NCI-H146 (cell line): ENCODE measurements at regions not wholly inside any gene's neighbourhood (a gene's known extent, or its start where the extent isn't known, plus 50 kb on each side); places are given as distances from the start of the nearest gene placed in this dataset.
"Not testable (repeated sequence)": the region's sequence is repeated elsewhere in the genome, so short reads cannot be mapped to it uniquely, and the experiment has no call there.

ENCODE experiments used
- DNase-seq: peaks from one replicate; lab custom pipeline; 2025; lab: John Stamatoyannopoulos, UW

DNA sequence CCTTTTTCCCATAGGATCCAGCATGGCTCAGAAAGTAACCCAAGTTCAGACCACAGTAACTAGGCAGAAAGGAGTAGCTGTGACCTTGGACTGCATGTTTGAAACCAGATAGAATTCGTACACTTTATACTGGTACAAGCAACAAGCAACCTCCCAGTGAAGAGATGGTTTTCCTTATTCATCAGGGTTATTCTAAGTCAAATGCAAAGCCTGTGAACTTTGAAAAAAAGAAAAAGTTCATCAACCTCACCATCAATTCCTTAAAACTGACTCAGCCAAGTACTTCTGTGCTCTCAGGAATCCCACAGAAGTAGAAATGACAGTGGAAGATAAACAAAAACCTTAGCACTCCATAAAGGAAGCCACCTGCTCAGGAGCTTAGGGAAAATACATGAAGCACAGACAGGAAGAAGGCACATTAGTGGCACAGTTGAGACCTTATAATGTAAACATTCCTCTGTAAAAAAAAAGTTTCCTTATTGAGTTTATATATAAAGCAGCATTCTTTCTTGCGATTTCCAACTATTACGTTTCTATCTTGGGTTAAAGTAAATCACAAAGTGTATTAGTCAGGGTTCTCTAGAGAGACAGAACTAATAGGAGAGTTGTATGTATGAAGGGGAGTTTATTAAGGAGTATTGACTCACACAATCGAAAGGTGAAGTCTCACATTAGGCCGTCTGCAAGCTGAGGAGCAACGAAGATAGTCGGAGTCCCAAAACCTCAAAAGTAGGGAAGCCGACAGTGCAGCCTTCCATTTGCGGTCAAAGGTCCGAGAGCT, 398.4 kb downstream of the DAD1 start:
- no peak for DNase-seq

DNA sequence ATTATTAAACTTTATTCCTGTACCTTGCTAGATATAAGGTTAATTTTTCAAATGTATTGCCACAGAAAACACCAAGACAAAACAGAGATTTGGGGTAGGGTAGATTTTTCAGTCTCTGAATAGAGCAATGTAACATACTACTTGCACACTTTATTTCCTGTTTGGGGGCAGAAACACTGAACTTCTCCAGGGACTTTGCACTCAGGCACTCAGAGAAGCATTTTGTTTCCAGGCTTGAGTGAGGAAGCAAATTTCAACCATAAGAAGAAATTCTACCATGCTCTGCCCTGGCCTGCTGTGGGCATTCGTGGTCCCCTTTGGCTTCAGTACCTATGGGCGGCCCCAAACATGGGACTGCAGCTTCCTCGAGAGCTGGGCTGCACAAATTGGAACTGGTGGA, 399.1 kb downstream of the DAD1 start:
- DNase-seq = no peak

- no peak for DNase-seq
Measured at GRCh38 chr14:22188318-22188717, 400.7 kb downstream of the DAD1 start.

GRCh38 chr14:22185789-22186188, 403.2 kb downstream of the DAD1 start:
- DNase-seq = no peak

GRCh38 chr14:22185191-22185590, 403.8 kb downstream of the DAD1 start:
- DNase-seq = no peak

GRCh38 chr14:22184830-22185168, 404.2 kb downstream of the DAD1 start:
- no peak for DNase-seq

DNA sequence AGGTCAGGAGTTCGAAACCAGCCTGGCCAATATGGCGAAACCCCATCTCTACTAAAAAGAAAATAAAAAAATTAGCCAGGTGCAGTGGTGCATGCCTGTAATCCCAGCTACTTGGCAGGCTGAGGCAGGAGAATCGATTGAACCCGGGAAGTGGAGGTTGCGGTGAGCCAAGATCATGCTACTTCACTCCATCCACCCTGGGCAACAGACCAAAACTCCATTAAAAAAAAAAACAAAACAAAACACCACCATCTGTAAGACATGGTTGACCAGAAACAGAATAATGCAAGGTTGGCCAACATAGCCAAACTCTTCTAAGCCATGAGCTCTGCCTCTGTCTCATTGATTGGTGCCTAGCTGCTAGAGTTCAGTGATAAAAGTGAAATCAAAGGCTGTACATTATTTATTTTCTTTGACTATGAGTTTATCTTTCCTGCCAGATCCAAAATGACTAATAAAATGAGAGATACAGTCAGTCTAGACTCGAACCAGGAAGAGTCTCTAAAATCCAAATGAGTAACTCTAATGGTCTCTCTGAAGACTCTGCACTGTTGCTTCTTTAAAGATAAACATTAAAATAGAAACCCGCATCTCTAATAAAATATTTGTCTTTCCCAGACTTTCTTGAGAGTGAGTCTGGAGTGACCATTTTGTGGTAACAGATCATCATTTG, 404.7 kb downstream of the DAD1 start:
- no peak for DNase-seq

DNA sequence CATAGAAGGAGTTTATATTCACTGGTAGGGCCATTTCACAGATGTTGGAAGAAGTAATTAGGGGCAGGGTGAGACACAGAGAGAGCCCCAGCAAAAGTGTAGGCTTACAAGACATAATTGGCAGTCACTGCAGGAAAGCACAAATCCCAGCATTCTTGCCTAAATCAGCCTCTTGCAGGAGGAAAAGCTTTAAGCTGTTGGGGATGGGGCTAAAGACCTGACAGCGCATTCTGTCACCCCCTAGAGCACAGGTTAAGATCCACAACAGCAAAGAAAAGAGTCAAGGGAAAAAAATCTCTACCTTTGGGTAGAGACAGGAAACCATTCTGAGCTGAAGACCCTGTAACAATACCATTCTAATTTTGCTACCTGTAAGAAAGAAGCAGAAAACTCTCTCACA, 409.0 kb downstream of the DAD1 start:
- no peak for DNase-seq

DNA sequence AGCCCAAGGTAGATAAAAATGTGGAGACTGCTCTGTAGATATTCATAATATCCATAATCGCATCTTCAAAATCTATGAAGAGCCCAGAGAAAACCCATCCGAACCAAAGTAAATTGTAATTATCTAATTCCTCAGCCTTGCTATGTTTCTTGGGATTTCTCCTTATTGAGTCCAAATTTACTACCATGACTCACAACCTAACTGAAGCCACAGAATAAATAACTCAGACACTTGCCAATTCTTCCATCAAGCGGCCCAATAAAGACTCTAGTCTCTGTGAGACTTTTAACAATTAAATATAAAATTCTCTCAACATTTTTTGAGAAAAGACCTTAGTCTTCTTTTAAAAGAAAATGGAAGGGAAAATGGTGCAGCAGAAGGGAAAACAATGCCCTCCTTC, 409.8 kb downstream of the DAD1 start:
- DNase-seq = no peak

DNA sequence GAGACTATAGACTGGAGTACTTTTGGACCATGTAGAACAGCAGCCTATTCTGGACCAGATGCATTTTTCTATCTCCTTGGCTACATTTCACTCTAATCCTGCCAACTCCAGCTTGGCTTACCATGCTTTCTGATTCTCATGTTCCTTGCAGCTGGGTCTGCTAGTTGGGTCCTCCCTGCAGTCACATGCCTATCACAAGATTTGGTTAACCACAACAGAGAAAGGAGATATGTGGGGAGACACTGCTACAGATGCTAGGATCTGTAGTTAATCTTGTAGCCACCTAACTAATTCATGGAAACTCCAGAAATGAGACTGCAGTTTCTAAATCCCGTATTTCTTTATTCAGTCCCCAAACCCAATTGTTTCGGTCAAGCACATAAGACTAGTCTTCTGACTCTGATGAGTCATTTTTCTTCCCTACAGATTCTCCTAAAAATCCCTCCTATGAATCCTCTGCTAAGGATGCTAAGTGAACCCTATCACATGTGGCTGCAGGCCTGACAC, 410.6 kb downstream of the DAD1 start:
- DNase-seq = no peak

GRCh38 chr14:22177870-22178269, 411.2 kb downstream of the DAD1 start:
- no peak for DNase-seq

DNA sequence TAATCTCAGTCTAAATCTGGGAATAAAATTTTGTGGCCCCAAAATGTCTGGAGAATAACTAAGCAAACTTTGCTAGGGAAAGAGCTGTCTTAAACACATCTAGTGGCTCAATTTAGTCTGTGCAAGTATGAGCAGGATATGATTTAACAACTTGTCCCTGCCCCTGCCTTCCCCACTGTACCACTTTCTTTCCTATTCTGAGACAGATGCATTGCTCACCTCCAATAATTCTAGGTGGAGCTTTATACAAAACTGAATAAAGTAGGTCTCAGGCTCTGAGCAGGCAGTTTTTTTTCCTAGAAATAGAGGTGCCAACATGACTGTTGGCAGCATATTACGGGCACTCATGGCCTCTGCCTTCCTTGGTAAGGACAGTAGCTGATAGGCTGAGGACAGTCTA, 412.1 kb downstream of the DAD1 start:
- no peak for DNase-seq

DNA sequence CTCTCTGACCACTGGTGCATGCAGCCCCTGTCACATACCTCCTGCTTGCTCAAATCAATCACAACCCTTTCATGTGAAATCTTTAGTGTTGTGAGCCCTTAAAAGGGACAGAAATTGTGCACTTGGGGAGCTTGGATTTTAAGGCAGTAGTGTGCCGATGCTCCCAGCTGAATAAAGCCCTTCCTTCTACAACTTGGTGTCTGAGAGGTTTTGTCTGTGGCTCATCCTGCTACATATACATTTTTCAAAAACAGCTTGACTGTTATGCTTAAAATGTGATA, 413.8 kb downstream of the DAD1 start:
- DNase-seq = not testable (repeated sequence)

DNA sequence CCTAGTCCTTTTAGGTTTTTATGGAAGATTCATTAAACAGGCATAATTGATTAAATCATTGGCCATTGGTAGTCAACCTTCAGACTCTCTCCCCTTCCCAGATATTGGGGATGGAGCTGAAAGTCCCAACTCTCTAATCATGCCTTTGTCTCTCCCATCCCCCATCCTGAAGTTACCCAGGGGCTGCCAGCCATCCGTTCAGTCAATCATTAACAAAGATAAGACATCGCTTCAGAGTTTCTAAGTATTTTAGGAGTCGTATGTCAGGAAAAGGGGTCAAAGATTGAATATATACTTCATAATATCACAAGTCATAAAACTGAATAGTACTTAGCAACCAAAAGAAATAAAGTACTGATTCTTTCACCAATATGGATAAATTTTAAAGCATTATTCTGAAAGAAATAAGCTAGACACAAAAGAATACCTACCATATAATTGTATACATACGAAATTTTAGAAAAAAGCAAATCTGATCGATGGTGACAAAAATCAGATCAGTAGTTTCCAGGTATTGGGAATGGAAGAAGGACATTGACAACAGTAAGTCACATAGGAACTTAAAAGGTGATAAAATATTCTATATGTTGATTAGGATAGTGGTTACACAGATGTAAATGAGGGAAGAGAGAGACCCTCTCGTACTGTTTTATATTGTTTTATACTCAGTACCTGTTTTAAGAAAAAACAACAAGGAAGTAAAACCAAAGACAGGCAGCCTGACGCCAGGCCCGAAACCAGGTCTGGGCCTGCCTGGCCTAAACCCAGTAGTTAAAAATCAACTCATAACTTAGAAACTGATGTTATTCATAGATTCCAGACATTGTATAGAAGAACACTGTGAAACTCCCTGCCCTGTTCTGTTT, 414.4 kb downstream of the DAD1 start:
- DNase-seq = no peak

- no peak for DNase-seq
Measured at GRCh38 chr14:22168092-22168955, 420.7 kb downstream of the DAD1 start.

- no peak for DNase-seq
Measured at GRCh38 chr14:22164616-22165015, 424.4 kb downstream of the DAD1 start.

DNA sequence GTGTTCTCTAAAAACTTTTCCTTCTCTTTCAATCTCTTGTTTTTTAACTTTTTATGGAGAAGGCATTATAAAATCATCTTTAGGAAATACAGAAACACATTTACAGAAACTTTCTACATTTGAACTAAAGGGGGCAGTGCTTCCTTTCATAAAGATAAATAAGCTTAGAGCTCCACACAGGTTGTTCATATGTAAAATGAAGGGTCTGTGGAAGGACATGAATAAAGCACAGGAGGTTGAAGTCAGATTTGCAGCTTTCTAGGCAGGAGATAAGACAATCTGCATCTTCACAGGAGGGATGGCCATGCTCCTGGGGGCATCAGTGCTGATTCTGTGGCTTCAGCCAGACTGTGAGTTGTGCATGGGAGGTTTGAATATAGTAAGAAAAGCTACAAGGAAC, 426.0 kb downstream of the DAD1 start:
- DNase-seq = no peak

DNA sequence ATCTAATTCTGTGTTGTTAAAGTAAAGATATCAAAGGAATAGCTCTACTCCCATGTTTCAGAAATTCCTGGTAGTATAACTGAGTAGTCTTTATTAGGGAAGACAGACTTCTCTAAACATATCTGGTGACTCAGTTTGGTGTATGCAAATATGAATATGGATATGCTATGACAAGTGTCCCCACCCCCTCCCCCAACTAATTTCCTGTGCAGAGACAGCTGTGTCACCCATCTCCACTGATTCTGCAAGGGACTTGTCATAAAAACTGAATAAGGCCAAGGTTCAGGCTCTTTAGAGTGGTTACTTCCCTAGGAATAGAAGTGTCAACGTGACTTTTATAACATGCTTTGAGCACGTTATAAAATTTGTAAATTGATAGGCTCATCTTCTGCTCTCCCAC, 429.1 kb downstream of the DAD1 start:
- no peak for DNase-seq

- no peak for DNase-seq
Measured at GRCh38 chr14:22159099-22159498, 429.9 kb downstream of the DAD1 start.

- DNase-seq = no peak
Measured at GRCh38 chr14:22158560-22158959, 430.5 kb downstream of the DAD1 start.

- DNase-seq = no peak
Measured at GRCh38 chr14:22155571-22155970, 433.5 kb downstream of the DAD1 start.

DNA sequence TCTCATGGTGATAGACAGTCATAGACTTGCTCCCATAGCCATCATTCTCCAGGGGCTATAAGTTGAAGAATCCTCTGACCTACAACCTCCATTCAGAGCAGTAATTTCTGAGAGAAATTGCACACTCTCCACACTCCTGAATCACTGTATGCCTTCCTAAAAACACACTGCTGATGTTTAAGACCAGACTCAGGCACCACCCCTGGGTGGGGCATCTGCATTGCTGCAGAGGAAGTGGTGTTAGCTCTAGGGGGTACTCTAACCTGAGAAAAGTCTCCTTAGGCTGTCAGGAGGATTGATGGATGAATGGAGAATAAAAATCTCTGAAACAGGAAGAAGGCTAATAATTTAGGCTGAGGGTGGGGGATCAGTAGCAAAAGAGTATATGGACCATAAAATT, 436.1 kb downstream of the DAD1 start:
- DNase-seq = no peak
